HG02943 (cell line): ENCODE measurements at regions not wholly inside any gene's neighbourhood (a gene's known extent, or its start where the extent isn't known, plus 50 kb on each side); places are given as distances from the start of the nearest gene placed in this dataset.

Experiments
- ATAC-seq: cut with Tn5 transposase; IDR thresholded peaks from one replicate; pipeline ENCODE4 v1.9.1; 2021; ENCODE audit warnings: mild to moderate bottlenecking, low read depth, moderate library complexity; ENCODE audit not compliant: unreplicated experiment

GRCh38 chr9:97747201-97747965, 50.2 kb upstream of the XPA start:
- ATAC-seq = no peak

GRCh38 chr9:97748525-97748924, 51.4 kb upstream of the XPA start:
- no peak for ATAC-seq

- ATAC-seq = no peak
Observed at GRCh38 chr9:97749928-97750327, 52.8 kb upstream of the XPA start.

- ATAC-seq = no peak
Observed at GRCh38 chr9:97751531-97751930, 54.4 kb upstream of the XPA start.

DNA sequence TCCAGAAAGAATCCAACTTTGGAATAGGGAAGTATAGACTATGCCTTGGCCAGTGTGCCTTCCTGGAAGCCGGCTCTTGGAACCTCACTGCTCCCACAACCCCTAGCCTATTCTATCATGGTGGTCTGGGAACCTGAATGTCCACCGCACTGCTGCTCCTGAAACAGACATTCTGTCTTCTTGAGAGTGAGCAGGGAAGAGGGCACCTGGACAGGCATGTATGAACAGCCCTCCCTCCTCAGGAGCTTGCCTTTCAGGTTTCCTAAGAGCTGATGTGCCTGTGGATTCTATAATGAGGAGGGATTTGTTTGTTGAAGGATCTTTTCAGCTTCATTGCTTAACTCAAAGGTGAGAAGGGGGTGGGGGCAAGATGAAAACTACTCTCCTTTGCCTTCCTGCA, 55.1 kb upstream of the XPA start:
- no peak for ATAC-seq

GRCh38 chr9:97753364-97753763, 56.2 kb upstream of the XPA start:
- ATAC-seq = no peak

GRCh38 chr9:97753975-97754374, 56.8 kb upstream of the XPA start:
- no peak for ATAC-seq

DNA sequence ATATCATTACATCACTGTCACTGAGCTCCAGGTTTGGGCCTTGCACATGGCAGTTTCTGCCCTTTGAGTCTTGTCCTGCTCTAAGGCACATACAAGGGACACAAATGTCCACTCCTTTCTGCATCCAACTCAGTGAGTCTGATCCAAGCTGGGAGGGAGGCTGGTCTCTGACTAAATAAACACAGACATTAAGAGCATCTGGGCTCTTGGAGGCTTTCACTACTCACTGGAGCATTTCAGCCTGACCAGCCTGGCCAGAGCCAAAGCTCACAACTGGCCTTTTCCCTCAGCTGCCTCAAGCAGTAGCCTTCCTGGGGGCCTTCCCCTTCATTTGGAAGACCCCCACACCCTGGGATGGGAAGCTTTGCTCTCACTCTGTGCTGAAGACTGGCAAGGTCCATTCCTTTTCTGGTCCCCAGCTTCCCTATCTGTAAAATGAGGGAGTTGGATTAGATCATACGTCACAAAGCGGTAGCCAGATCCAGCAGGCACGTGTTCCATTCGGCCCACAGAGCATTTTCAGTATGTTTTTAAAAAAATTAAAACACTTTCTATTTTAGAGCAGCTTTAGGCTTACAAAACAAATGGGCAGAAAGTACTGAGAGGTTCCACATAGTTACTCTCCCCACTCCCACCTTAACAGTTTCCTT, 58.6 kb upstream of the XPA start:
- no peak for ATAC-seq

GRCh38 chr9:97756991-97757390, 59.9 kb upstream of the XPA start:
- no peak for ATAC-seq

DNA sequence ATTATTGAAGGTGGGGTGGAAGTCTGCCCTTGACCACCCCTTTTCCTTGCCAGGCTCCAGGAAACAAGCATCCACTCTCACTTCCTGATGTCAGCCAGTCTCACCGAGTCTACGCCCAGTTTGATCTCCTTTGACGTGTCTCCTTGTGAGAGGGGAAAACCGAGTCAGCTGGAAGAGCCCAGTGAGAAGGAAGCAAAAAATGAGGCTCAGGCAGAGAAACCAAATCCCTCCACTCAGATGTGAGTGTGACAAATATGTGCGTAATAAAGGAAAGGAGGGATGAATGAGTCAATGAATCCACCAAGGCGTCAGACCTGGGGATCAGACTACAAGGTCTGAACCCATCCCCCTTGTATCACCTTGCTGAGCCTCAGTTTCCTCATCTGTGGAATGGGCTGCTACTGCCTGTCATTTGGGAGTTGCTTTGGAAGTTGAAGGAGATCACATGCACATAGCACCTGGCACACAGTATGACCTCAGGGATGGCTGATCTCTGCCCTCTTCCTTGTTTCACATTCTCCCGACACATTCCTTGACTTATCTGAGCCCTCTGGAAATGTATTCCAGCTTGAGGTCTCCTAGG, 61.3 kb upstream of the XPA start:
- no peak for ATAC-seq

DNA sequence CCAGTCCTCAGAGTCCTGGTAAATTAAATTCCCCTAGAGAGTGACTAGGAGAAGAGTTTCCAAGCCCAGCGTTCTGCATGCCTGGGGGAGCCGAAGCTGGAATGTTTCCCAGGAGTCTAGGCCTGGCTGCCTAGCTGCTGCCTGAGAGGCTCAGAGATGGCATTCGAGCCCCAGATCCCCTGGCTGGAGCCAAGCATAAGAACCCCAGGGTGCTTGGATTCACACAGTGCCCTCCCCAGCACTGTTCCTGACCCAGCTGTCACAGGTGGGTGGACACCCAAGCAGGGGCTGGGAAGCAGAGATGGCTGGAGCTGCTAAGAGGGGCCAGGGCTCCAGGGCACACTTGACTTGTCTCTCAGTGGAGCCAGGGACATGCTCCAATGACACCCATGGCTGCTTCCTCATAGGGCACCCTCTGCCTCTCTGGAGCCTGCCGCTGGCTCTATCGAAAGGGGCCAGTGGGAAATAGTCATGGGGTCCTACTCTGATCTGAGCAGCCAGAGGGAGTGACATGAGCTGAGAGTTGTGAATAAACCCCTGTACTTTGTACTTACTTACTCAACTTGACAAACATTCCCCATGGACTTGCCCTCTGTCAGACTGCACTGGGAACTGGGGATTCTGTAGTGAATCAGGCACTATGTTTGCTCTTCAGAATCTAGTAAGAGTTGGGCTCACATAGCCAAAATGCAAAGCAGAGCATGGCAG, 62.6 kb upstream of the XPA start:
- no peak for ATAC-seq

GRCh38 chr9:97761056-97761598, 64.0 kb upstream of the XPA start:
- ATAC-seq = no peak

DNA sequence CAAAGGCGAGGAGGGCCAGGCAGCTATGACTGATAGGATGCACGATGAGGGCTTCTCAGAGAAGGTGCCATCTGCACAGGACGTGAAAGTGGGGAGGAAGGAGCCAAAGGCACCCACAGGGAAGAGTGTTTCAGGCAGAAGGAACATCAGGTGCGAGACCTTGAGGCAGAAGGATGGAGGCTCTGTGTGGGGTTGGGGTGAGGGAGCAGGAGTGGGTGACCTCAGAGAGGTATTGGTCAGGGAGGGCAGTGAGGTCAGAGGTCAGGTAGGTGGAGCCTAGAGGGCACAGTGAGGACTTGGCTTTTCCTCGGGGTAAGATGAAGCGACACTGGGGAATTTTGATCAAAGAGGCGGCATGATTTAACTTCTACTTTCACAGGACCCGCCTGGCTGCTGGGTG, 64.7 kb upstream of the XPA start:
- ATAC-seq = no peak

DNA sequence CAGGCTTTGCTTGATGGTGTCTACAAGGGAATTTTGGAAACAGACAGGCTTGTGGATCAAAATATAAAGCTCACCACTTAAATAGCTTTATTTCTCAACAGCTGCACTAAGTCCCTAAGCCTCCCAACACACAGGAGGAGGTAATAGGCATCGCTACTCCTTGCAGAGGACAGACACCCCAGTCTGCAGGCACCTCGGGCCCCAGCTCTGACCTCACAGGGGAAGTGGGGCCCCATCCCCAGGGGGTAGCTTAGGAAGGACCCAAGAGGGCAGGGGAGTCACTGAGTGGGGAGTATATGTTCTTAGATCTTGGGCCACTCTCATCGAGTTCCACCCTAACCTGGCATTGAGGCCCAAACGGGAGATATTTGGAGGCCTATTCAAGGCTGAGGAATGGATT, 66.7 kb upstream of the XPA start:
- ATAC-seq = no peak

GRCh38 chr9:97766092-97766491, 69.0 kb upstream of the XPA start:
- ATAC-seq = no peak

- ATAC-seq = no peak
Observed at GRCh38 chr9:97766610-97767009, 69.5 kb upstream of the XPA start.

DNA sequence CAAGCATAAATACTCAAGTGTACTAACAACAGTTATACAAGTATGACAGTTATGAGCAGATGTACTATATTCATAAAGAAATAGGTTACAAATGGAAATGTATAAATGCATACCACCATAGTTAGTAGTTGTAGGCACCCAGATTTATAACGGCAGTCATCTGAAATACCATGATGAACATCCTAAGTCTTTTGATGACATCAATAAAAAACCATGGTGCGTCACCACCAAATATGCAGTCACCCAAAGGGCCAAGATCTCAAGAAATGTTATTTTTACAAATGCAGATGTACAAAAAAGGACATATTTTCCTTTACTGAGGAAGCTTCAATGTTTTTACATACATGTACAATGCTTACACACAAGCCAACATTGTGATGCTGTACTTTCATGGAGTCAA, 70.8 kb upstream of the XPA start:
- no peak for ATAC-seq

DNA sequence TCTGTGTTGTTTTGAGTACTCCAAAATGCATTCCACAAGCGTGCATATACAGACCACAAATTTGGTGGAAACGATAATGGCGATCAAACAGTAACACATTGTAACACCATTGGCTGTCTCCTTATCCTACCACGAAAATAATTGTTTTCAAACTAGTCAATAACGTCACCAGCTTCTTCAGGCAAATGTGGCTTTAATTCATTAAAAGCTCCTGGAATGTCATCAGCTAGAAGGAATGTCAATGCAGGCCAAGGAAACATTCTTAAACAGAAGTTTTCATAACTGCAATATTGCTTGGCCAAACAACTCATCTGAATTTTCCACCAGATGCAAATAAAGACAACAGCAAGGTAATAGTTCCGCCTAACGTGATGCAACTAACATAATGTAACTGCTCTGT, 71.6 kb upstream of the XPA start:
- ATAC-seq = no peak

- no peak for ATAC-seq
Observed at GRCh38 chr9:97769208-97769607, 72.1 kb upstream of the XPA start.

DNA sequence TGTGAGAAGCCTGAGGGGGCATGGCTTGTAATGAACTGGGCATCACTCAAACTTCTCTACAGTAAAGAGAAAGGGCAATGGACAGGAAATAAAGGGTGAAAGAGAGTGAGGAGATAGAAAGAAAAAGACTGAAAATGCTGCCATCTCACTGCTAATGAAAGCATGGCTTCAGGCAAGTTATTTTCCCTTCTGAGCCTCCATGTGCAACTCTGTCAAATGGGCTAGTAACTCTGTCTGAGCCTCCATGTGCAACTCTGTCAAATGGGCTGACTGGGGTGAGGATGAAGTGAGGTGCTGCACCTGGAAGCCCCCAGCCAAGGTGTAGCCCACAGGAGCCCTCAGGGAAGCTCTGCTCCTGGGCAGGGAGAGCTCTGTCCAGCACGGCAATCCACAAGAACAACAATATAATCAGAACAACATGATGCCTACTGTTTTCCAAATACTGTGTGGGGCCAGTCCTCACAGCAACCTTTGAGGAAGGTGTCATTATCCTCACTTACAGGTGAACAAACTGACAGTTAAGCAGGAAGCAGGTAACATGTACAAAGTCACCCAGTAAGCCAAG, 73.8 kb upstream of the XPA start:
- ATAC-seq = no peak

- ATAC-seq = no peak
Observed at GRCh38 chr9:97771641-97772040, 74.5 kb upstream of the XPA start.
